HL-60 (cell line): ENCODE measurements at regions not wholly inside any gene's neighbourhood (a gene's known extent, or its start where the extent isn't known, plus 50 kb on each side); places are given as distances from the start of the nearest gene placed in this dataset.

Source experiments
- DNase-seq, 2 experiments: peaks; one replicate each; pipeline ENCODE4 v3.0.0-alpha.2; 2010 to 2020; ENCODE audit warnings: low read depth in 1 of 2, low spot score in 1 of 2
- H3K27ac ChIP-seq: fragments of 250-450 bp; sonication (Bioruptor Pico); replicated peaks from 2 replicates; pipeline ENCODE4 v1.5.1; 2020; ENCODE audit warnings: mild to moderate bottlenecking, moderate library complexity
- H3K27me3 ChIP-seq: fragments of 250-450 bp; sonication (Bioruptor Pico); 2 replicates; pipeline ENCODE4 v1.5.1; 2021; ENCODE audit warnings: mild to moderate bottlenecking, moderate library complexity; ENCODE audit not compliant: insufficient read depth, poor library complexity, severe bottlenecking
- H3K4me3 ChIP-seq: replicated peaks from 2 replicates; pipeline ENCODE4 v1.5.1; 2011; ENCODE audit warnings: mild to moderate bottlenecking, control low read depth, low read length; ENCODE audit not compliant: insufficient read depth
- GABPA ChIP-seq: IDR thresholded peaks from 2 replicates; pipeline ENCODE4 v1.6.1; 2012; ENCODE audit warnings: low read depth
- POLR2AphosphoS5 ChIP-seq: IDR thresholded peaks from 2 replicates; pipeline ENCODE4 v1.6.1; 2012; ENCODE audit warnings: low read depth
- REST ChIP-seq: IDR thresholded peaks from 2 replicates; pipeline ENCODE4 v1.6.1; 2012; ENCODE audit warnings: low read depth; ENCODE audit not compliant: insufficient replicate concordance
- SPI1 ChIP-seq: IDR thresholded peaks from 2 replicates; pipeline ENCODE4 v1.6.1; 2012; ENCODE audit warnings: low read depth, mild to moderate bottlenecking, borderline replicate concordance
- TF ChIP-seq, protein P1 (sequence below): IDR thresholded peaks from one replicate; pipeline ENCODE4 v1.5.1; 2011; ENCODE audit warnings: low read length, control low read depth, inconsistent platforms; ENCODE audit not compliant: insufficient read depth

GRCh38 chr15:47857014-47857775 lies 139.9 kb downstream of the SEMA6D start:
- DNase-seq: no peak
- Histone ChIP-seq H3K27ac (no peak overlapping the region), H3K4me3 (no peak overlapping the region), H3K27me3 (no peaks in the 10 kb centered on the region)
- TF ChIP-seq, protein P1, sequence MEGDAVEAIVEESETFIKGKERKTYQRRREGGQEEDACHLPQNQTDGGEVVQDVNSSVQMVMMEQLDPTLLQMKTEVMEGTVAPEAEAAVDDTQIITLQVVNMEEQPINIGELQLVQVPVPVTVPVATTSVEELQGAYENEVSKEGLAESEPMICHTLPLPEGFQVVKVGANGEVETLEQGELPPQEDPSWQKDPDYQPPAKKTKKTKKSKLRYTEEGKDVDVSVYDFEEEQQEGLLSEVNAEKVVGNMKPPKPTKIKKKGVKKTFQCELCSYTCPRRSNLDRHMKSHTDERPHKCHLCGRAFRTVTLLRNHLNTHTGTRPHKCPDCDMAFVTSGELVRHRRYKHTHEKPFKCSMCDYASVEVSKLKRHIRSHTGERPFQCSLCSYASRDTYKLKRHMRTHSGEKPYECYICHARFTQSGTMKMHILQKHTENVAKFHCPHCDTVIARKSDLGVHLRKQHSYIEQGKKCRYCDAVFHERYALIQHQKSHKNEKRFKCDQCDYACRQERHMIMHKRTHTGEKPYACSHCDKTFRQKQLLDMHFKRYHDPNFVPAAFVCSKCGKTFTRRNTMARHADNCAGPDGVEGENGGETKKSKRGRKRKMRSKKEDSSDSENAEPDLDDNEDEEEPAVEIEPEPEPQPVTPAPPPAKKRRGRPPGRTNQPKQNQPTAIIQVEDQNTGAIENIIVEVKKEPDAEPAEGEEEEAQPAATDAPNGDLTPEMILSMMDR: no peak
- TF ChIP-seq SPI1 (no peak), GABPA (no peak), POLR2AphosphoS5 (no peak), REST (no peak)

DNA sequence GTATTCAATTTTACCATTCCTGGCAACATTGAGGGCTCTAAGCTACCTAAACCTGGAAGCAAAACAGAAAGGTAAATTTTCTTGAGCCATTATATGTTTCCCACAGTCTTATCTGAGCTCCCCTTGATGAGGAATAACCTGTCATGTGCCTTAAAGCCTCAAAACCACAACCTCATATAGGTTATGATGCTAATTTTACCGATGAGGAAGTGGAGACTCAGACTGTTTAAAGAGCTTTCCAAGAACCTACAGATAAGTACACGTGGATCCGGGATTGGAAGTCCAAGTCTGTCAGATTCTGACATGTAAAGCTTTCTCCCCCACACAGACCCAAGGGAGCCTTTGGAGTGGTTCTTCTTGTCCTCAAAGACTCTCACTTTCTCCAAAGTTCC lies 140.5 kb downstream of the SEMA6D start:
- Histone ChIP-seq H3K27me3 (no peaks in the 10 kb centered on the region), H3K27ac (no peak overlapping the region), H3K4me3 (no peak overlapping the region)
- no peak for TF ChIP-seq REST
- peak; percentile 65 for TF ChIP-seq SPI1
- no peak for DNase-seq

DNA sequence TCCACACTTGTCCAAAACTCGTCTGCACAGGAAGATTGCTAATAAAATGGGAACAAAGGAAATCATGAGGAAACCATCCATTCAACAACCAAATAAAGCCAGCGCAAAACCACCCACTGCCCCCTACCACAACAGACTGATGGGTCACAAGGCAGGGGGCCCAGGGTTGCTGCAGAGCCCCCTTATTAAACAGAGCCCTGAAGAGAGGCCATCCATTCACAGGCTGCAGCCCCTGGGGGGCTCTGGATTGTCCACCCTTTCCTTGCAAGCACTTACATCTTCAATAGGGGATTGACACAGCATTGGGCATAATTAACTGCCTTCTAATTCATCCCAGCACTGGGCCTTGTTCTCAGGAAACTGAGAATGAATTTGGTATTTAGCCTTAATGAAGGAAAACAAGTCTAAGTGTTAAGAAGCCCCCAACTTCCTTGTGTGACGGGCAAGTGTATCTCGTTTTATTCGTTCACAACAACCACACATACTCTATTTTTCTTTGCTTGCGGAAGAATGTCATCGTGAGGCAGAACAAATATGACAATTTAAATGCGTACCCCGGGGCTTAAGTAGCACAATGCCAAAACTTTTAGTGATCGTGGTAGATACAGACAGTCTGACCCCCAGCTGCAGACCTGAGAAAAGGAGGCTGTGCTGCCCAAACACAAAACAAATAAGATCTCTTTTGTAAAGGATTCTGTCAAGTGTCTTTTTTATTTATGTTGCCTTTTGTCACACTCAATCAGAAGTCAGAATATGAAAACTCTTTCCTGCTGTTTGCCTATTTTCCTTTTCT lies 144.0 kb downstream of the SEMA6D start:
- no peak overlapping the region for H3K4me3 ChIP-seq
- TF ChIP-seq, protein P1: no peak
- TF ChIP-seq POLR2AphosphoS5 (no peak), SPI1 (no peak), GABPA (no peak), REST (no peak)
- H3K27ac ChIP-seq: no peak overlapping the region
- no peak for DNase-seq
- H3K27me3 ChIP-seq: peaks cover 4% of the 10 kb centered on the region
